BE2C (cell line): ENCODE measurements at regions not wholly inside any gene's neighbourhood (a gene's known extent, or its start where the extent isn't known, plus 50 kb on each side); places are given as distances from the start of the nearest gene placed in this dataset.
A peak's percentile ranks its signal among the peaks of the same experiment; 100 is the strongest.

Experiments
- DNase-seq: peaks from one replicate; pipeline ENCODE4 v3.0.0-alpha.2; 2020
- H3K27me3 ChIP-seq: fragments of 250-450 bp; sonication (Bioruptor Pico); 2 replicates; pipeline ENCODE4 v1.5.1; 2020; ENCODE audit warnings: mild to moderate bottlenecking
- H3K36me3 ChIP-seq: fragments of 250-450 bp; sonication (Bioruptor Pico); 2 replicates; pipeline ENCODE4 v1.5.1; 2020; ENCODE audit warnings: mild to moderate bottlenecking
- H3K4me1 ChIP-seq: fragments of 250-450 bp; sonication (Bioruptor Pico); 2 replicates; pipeline ENCODE4 v1.5.1; 2020
- H3K4me3 ChIP-seq: 2 replicates; pipeline ENCODE4 v1.5.1; 2011; ENCODE audit warnings: low read depth, low read length
- H3K9me3 ChIP-seq: fragments of 250-450 bp; sonication (Bioruptor Pico); 2 replicates; pipeline ENCODE4 v1.5.1; 2020
- CTCF ChIP-seq: IDR thresholded peaks from 2 replicates; pipeline ENCODE4 v1.5.1; 2012; ENCODE audit warnings: mild to moderate bottlenecking, low read depth, low read length

GRCh38 chr2:43038034-43038695, 188.2 kb downstream of the ZFP36L2 start:
- peak; percentile 73 for DNase-seq
- Histone ChIP-seq H3K4me1 (peaks cover 33% of the 10 kb centered on the region), H3K27me3 (no peaks in the 10 kb centered on the region), H3K36me3 (no peaks in the 10 kb centered on the region), H3K4me3 (no peak overlapping the region), H3K9me3 (no peaks in the 10 kb centered on the region)
- TF ChIP-seq CTCF, result no peak

DNA sequence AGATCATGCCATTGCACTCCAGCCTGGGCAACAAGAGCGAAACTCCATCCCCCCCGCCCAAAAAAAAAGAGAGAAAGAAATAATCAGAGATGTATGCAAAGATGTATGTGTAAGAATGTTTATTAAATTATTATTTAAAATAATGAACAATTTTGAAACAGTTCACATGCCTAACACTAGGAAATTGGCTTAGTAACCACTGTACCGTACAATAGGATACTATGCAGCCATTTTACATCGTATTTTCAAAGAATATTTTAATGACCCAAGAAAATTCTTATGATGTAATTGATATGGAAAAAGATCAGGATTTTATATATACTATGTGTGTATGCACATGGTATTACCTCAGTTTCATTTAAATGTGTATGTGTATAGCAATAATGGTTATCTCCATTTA, 190.5 kb downstream of the ZFP36L2 start:
- no peaks in the 10 kb centered on the region for H3K27me3 ChIP-seq
- DNase-seq, result no peak
- no peaks in the 10 kb centered on the region for H3K36me3 ChIP-seq
- H3K4me1 ChIP-seq, result peaks cover 17% of the 10 kb centered on the region
- no peak overlapping the region for H3K4me3 ChIP-seq
- TF ChIP-seq CTCF, result no peak
- no peaks in the 10 kb centered on the region for H3K9me3 ChIP-seq

DNA sequence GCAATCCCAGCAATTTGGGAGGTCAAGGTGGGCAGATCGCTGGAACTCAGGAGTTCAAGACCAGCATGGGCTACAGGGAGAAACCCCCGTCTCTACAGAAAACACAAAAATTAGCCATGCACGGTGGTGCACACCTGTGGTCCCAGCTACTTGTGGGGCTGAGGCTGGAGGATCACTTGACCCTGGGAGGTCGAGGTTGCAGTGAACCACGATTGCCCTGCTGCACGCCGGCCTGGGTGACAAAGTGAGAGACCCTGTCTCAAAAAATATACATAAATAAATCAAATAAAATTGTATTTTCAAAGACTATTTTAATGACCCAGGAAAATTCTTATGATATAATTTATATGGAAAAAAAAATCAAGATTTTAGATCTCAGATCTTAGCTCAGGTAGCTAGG, 191.5 kb downstream of the ZFP36L2 start:
- DNase-seq, result no peak
- no peaks in the 10 kb centered on the region for H3K9me3 ChIP-seq
- H3K27me3 ChIP-seq, result no peaks in the 10 kb centered on the region
- peaks cover 11% of the 10 kb centered on the region for H3K4me1 ChIP-seq
- TF ChIP-seq CTCF, result no peak
- H3K4me3 ChIP-seq, result no peak overlapping the region
- no peaks in the 10 kb centered on the region for H3K36me3 ChIP-seq

DNA sequence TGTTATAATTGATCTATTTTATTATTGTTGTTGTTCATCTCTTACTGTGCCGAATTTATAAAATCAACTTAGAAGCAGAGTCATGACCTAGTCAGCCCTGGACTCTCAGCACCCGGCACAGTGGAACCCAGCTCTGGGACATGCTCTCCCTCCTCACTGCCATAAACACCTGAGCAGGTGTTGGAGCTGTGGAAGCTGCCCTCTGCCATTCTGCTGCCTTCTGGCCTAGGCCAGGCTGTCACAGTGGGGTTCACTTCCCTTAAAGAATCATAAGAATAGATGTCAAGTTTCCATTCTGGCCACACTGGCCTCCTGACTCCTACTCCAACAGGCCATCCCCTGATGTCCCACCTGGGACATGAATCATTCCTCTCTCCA, 192.2 kb downstream of the ZFP36L2 start:
- no peak overlapping the region for H3K4me3 ChIP-seq
- peaks cover 11% of the 10 kb centered on the region for H3K4me1 ChIP-seq
- H3K36me3 ChIP-seq, result no peaks in the 10 kb centered on the region
- TF ChIP-seq CTCF, result no peak
- H3K27me3 ChIP-seq, result no peaks in the 10 kb centered on the region
- H3K9me3 ChIP-seq, result no peaks in the 10 kb centered on the region
- DNase-seq, result no peak

DNA sequence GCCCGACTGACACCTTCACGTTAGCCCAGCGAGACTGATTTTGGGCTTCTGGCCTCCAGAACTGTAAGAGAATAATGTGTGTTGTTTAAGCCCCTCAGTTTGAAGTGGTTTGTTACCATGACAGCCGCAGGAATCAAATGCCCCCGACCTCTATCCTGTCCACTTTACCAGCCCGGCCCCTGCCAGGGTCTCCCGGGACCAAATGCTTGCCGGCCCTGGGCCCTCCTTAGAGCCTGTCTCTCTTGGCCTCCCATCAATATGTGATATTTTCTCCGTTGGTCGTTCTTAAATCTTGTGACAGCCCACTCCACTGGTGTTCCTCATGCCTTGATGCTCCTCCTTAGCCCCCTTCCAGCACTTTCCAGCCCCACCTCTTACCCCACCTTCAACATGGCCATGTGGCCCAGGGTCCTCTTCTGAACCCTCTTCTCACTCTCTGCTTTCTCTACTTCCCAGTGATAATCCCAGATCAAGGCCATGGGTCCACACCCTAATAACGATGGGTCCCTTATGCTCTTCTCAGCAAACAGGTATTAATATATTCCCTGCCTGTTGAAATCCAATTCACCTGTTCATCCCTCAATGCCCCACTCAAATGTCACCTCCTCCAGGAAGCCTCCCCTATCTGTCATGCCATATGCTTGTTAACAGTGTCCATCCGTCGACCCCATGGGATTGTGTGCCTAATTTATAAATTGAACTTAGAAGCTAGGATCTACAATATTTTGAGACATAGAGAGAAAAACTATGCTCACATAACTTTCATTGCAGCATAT, 192.8 kb downstream of the ZFP36L2 start:
- Histone ChIP-seq H3K27me3 (no peaks in the 10 kb centered on the region), H3K4me1 (peaks cover 8% of the 10 kb centered on the region), H3K9me3 (no peaks in the 10 kb centered on the region), H3K36me3 (no peaks in the 10 kb centered on the region), H3K4me3 (no peak overlapping the region)
- DNase-seq, result no peak
- TF ChIP-seq CTCF, result no peak

- Histone ChIP-seq H3K27me3 (no peaks in the 10 kb centered on the region), H3K9me3 (no peaks in the 10 kb centered on the region), H3K36me3 (no peaks in the 10 kb centered on the region), H3K4me3 (no peak overlapping the region), H3K4me1 (peaks cover under 1% of the 10 kb centered on the region; the same call in 1 of the 2 replicates)
- TF ChIP-seq CTCF, result no peak
- no peak for DNase-seq
Measured at GRCh38 chr2:43033016-43033270, 193.5 kb downstream of the ZFP36L2 start.
